K562 (cell line): ENCODE measurements at regions not wholly inside any gene's neighbourhood (a gene's known extent, or its start where the extent isn't known, plus 50 kb on each side); places are given as distances from the start of the nearest gene placed in this dataset.

Experiments used
- ATAC-seq: fragments of 200-7000 bp; cut with Tn5 transposase; 3 replicates; pipeline ENCODE4 v1.9.1; 2020; ENCODE audit warnings: moderate library complexity
- BruUV-seq: library from RNA; stranded (reverse); fragments of 400-500 nt; replicated peaks from 2 replicates; lab custom pipeline; 2021; lab: Mats Ljungman, UMichigan
- CTCF ChIA-PET: fragments of 300-600 bp; formaldehyde crosslinking; extraction: SDS; loops from one replicate; lab custom pipeline; 2021; ENCODE audit warnings: low intra/inter-chr PET ratio; lab: Yijun Ruan, JAX
- POLR2A ChIA-PET: fragments of 300-600, 350-650 bp; sonication (Branson Sonifier 250); formaldehyde crosslinking; extraction: SDS; loops from one replicate; lab custom pipeline; 2021; ENCODE audit warnings: antibody characterized with exemption, inconsistent platforms; lab: Yijun Ruan, JAX
- DNase-seq, 4 experiments: peaks; one replicate each; pipeline versions ENCODE4 v3.0.0 to v3.0.0-alpha.2; 2011 to 2018; ENCODE audit warnings: low spot score in 3 of 4, mixed read lengths in 3 of 4; ENCODE audit errors: extremely low read depth in 1 of 4
- FAIRE-seq: peaks from 2 replicates; lab custom pipeline; 2011; peaks lifted over from hg19 to GRCh38; lab: Jason Lieb, UNC
- H2AFZ ChIP-seq: 2 replicates; pipeline ENCODE4 v1.6.0; 2011; ENCODE audit warnings: low read depth, low read length, control low read depth, inconsistent platforms
- H3K27ac ChIP-seq: fragments of 200-600 bp; 3 replicates; pipeline ENCODE4 v1.8.0; 2011; ENCODE audit warnings: low read depth, mild to moderate bottlenecking, control low read depth, inconsistent platforms, low read length, moderate library complexity, mixed read lengths; ENCODE audit errors: extremely low read depth
- H3K27me3 ChIP-seq, 2 experiments: fragments of 300-600 bp in 1 of 2; 2 replicates in 1 of 2; 3 replicates in 1 of 2; pipeline versions ENCODE4 v1.6.0 to v1.8.0; 2011; ENCODE audit warnings: inconsistent platforms in 2 of 2, low read length in 2 of 2, mild to moderate bottlenecking in 1 of 2, mixed read lengths in 1 of 2, moderate library complexity in 1 of 2; ENCODE audit not compliant: control insufficient read depth in 2 of 2, insufficient read depth in 2 of 2
- H3K36me3 ChIP-seq: fragments of 300-600 bp; 3 replicates; pipeline ENCODE4 v1.8.0; 2011; ENCODE audit warnings: mild to moderate bottlenecking, low read length, inconsistent platforms; ENCODE audit not compliant: control insufficient read depth, insufficient read depth
- H3K4me1 ChIP-seq, 2 experiments: fragments of 200-600 bp in 1 of 2; replicated peaks in 1 of 2; 2 replicates in 1 of 2; 3 replicates in 1 of 2; pipeline versions ENCODE4 v1.5.1 to v1.8.0; 2011; ENCODE audit warnings: inconsistent platforms in 2 of 2, low read length in 2 of 2, mild to moderate bottlenecking in 1 of 2, mixed read lengths in 1 of 2, moderate library complexity in 1 of 2; ENCODE audit not compliant: control insufficient read depth in 2 of 2, insufficient read depth in 2 of 2
- H3K4me2 ChIP-seq: 2 replicates; pipeline ENCODE4 v1.6.1; 2011; ENCODE audit warnings: low read length, control low read depth, inconsistent platforms, mixed read lengths; ENCODE audit not compliant: insufficient read depth
- H3K4me3 ChIP-seq: fragments of 200-600 bp; sonication (generic), shearing (Covaris generic); 2 replicates; pipeline ENCODE4 v1.5.1; 2016; ENCODE audit warnings: control low read depth, inconsistent platforms
- H3K79me2 ChIP-seq: fragments of 200-600 bp; 3 replicates; pipeline ENCODE4 v1.8.0; 2011; ENCODE audit warnings: low read length, inconsistent platforms; ENCODE audit not compliant: control insufficient read depth, insufficient read depth
- H3K9ac ChIP-seq, 2 experiments: 2 replicates each; pipeline versions ENCODE4 v1.6.0 to v1.6.1; 2011; ENCODE audit warnings: low read depth in 2 of 2, low read length in 2 of 2, control low read depth in 1 of 2, inconsistent platforms in 1 of 2, mild to moderate bottlenecking in 1 of 2, mixed read lengths in 1 of 2; ENCODE audit not compliant: insufficient read depth in 1 of 2
- H3K9me1 ChIP-seq: one replicate; pipeline ENCODE4 v1.6.0; 2011; ENCODE audit warnings: inconsistent platforms, mild to moderate bottlenecking, low read length, moderate library complexity; ENCODE audit not compliant: control insufficient read depth, insufficient read depth
- H3K9me3 ChIP-seq: replicated peaks from 2 replicates; pipeline ENCODE4 v1.5.1; 2011; ENCODE audit warnings: low read depth, low read length, inconsistent platforms; ENCODE audit not compliant: control insufficient read depth, insufficient read depth
- H4K20me1 ChIP-seq: replicated peaks from 2 replicates; pipeline ENCODE4 v1.6.1; 2011; ENCODE audit warnings: low read length, inconsistent platforms, mixed read lengths; ENCODE audit not compliant: control insufficient read depth, insufficient read depth
- CEBPB ChIP-seq: fragments of 450-650 bp; IDR thresholded peaks from 2 replicates; pipeline ENCODE4 v1.6.1; 2016; ENCODE audit warnings: missing genetic modification characterization, missing compliant biosample characterization
- RFX1 ChIP-seq: fragments of 450-650 bp; IDR thresholded peaks from 2 replicates; pipeline ENCODE4 v1.6.1; 2016; ENCODE audit warnings: mild to moderate bottlenecking, moderate library complexity
- SMAD1 ChIP-seq: fragments of 150-350 bp; IDR thresholded peaks from 2 replicates; pipeline ENCODE4 v1.6.1; 2014; ENCODE audit warnings: low read length, low read depth; ENCODE audit not compliant: partially characterized antibody
- TCFL5 ChIP-seq: fragments of 250-450 bp; sonication (Bioruptor Pico); conservative IDR thresholded peaks from 2 replicates; pipeline ENCODE4 v1.6.1; 2021; ENCODE audit warnings: mild to moderate bottlenecking, moderate library complexity, matching md5 sums
- ZBTB26 ChIP-seq: fragments of 450-650 bp; formaldehyde crosslinking; IDR thresholded peaks from 2 replicates; pipeline ENCODE4 v1.4.0; 2022; ENCODE audit warnings: missing genetic modification characterization
- ZNF347 ChIP-seq: fragments of 450-650 bp; formaldehyde crosslinking; IDR thresholded peaks from 2 replicates; pipeline ENCODE4 v1.4.0; 2020; ENCODE audit warnings: low read depth, mild to moderate bottlenecking, moderate library complexity
- ZNF740 ChIP-seq, 3 experiments: fragments of 200-800 bp in 1 of 3; sonication (Bioruptor generic) in 1 of 3; sonication (generic) in 1 of 3; formaldehyde crosslinking in 1 of 3; IDR thresholded peaks; 2 replicates each; pipeline versions ENCODE4 v1.6.1 to v1.8.0; 2016 to 2022; ENCODE audit warnings: mild to moderate bottlenecking in 2 of 3, missing compliant biosample characterization in 2 of 3, missing genetic modification characterization in 2 of 3, missing genetic modification reagents in 1 of 3
- WGBS: fragments of 100-300 bp; shearing (Covaris generic); methylation state at CpG from one replicate; pipeline ENCODE4 v1.1.6; 2016; ENCODE audit warnings: low coverage, mixed read lengths; ENCODE audit not compliant: insufficient coverage; ENCODE audit errors: missing lambda C conversion rate; 5-methylcytosine and 5-hydroxymethylcytosine counted together
- in situ Hi-C: fragments of 300-500 bp; cut with MboI; formaldehyde crosslinking; loops from 4 replicates; pipeline ENCODE4 v1.15.0; 2018; ENCODE audit warnings: inconsistent platforms, mixed read lengths
- intact Hi-C: fragments of 100-400 bp; cut with micrococcal nuclease; formaldehyde crosslinking; loops from 2 replicates; pipeline ENCODE4 v1.14.2; 2022
- TF ChIP-seq, protein P1 (sequence below), 2 experiments: fragments of 450-650 bp in 1 of 2; sonication (generic) in 1 of 2; formaldehyde crosslinking; conservative IDR thresholded peaks; 2 replicates each; pipeline versions ENCODE4 v1.4.0 to v1.8.1; 2020 to 2022; ENCODE audit warnings: mild to moderate bottlenecking in 1 of 2, missing genetic modification reagents in 1 of 2

- H3K9ac ChIP-seq, result no peak overlapping the region
- ChIA-PET CTCF (no interaction called here), POLR2A (no interaction called here)
- no peak overlapping the region for H3K4me2 ChIP-seq
- H3K36me3 ChIP-seq, result no peaks in the 10 kb centered on the region
- FAIRE-seq, result no peak
- no peak overlapping the region for H3K27ac ChIP-seq
- no peak for DNase-seq
- no peaks in the 10 kb centered on the region for H3K9me1 ChIP-seq
- no peak overlapping the region for H2AFZ ChIP-seq
- no peak for ATAC-seq
- WGBS, result 0% methylated on average over 17 of the region's 21 CpGs
- no TSS peak for BruUV-seq
- intact Hi-C loops (no loop called here), in situ Hi-C loops (no loop called here)
- peaks cover 11 to 62% of the 10 kb centered on the region in 2 experiments; a peak in 4 of 5 replicates for H3K27me3 ChIP-seq
- H3K79me2 ChIP-seq, result no peaks in the 10 kb centered on the region
- TF ChIP-seq RFX1 (peak; percentile 69), ZNF347 (CRISPR knock-in tag) (no peak), SMAD1 (no peak), TCFL5 (CRISPR knock-in tag) (no peak), ZNF740 (CRISPR knock-in tag; IDR thresholded peaks at IDR 0.05) (no peak), ZNF740 (tag; IDR thresholded peaks at IDR 0.05) (no peak), CEBPB (tag) (no peak), ZBTB26 (no peak)
- TF ChIP-seq, protein P1, sequence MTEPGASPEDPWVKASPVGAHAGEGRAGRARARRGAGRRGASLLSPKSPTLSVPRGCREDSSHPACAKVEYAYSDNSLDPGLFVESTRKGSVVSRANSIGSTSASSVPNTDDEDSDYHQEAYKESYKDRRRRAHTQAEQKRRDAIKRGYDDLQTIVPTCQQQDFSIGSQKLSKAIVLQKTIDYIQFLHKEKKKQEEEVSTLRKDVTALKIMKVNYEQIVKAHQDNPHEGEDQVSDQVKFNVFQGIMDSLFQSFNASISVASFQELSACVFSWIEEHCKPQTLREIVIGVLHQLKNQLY (CRISPR knock-in tag; conservative IDR thresholded peaks at IDR 0.05), result no peak
- no peak overlapping the region for H3K4me3 ChIP-seq
- peaks cover 2% of the 10 kb centered on the region; the same call in 1 of the 2 replicates for H3K9me3 ChIP-seq
- no peaks in the 10 kb centered on the region for H3K4me1 ChIP-seq
- H4K20me1 ChIP-seq, result peaks cover 10% of the 10 kb centered on the region
Observed at GRCh38 chr17:79414063-79414792, 196.6 kb downstream of the RBFOX3 start.
